GM12891 (cell line): ENCODE measurements at regions not wholly inside any gene's neighbourhood (a gene's known extent, or its start where the extent isn't known, plus 50 kb on each side); places are given as distances from the start of the nearest gene placed in this dataset.

Experiments
- POLR2AphosphoS5 ChIP-seq: IDR thresholded peaks from 2 replicates; pipeline ENCODE4 v1.6.1; 2011; ENCODE audit warnings: low read depth, low read length, control low read depth
- POU2F2 ChIP-seq: IDR thresholded peaks from 2 replicates; pipeline ENCODE4 v1.6.1; 2011; ENCODE audit warnings: low read depth, mild to moderate bottlenecking, control low read depth, low read length, moderate library complexity

DNA sequence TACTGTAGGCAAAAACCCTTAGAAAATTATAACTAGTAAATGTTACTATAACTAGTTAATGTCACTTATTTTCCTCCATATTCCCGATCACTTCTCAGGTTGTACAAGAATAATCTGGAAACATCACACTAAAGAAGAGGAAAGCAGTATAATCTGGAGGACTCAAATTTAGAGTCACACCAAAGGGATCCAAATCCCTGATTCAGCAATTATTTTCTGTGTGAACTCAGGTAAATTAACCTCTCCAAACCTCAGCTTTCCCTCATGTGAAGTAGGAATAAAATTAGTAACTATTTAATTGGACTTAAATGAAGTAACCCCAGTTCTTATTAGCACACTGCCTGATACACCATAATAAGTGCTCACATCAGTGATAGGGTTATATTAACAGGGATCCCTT lies 170.1 kb upstream of the NECTIN3 start:
- TF ChIP-seq POLR2AphosphoS5 = no peak
- no peak for TF ChIP-seq POU2F2
